Activated CD8-positive, alpha-beta T cell treated with anti-CD3 and anti-CD28 coated beads for 36 hours (primary cell): ENCODE measurements at regions not wholly inside any gene's neighbourhood (a gene's known extent, or its start where the extent isn't known, plus 50 kb on each side); places are given as distances from the start of the nearest gene placed in this dataset.

Experiments
- ATAC-seq: fragments of 200-7000 bp; cut with Tn5 transposase; one replicate; pipeline ENCODE4 v1.10.0; 2021; ENCODE audit warnings: mild to moderate bottlenecking, moderate library complexity
- CTCF ChIA-PET: fragments of 350-600 bp; sonication (Branson Sonifier 250); formaldehyde crosslinking; loops from one replicate; lab custom pipeline; 2021; ENCODE audit warnings: antibody characterized with exemption; lab: Charles Lee
- POLR2A ChIA-PET: fragments of 350-600 bp; sonication (Branson Sonifier 250); formaldehyde crosslinking; loops from one replicate; lab custom pipeline; 2021; ENCODE audit warnings: antibody characterized with exemption; lab: Charles Lee
- DNase-seq: peaks from one replicate; pipeline ENCODE4 v3.0.0-alpha.2; 2020
- H3K27ac Mint-ChIP-seq: one replicate; pipeline ENCODE4 v1.8.0; 2021; ENCODE audit warnings: mild to moderate bottlenecking, mixed read lengths
- H3K27me3 Mint-ChIP-seq: one replicate; pipeline ENCODE4 v1.8.0; 2021; ENCODE audit warnings: mixed read lengths
- H3K36me3 Mint-ChIP-seq: one replicate; pipeline ENCODE4 v1.8.0; 2021; ENCODE audit warnings: low read depth, mixed read lengths
- H3K4me1 Mint-ChIP-seq: one replicate; pipeline ENCODE4 v1.8.0; 2021; ENCODE audit warnings: low read depth, mixed read lengths
- H3K4me3 Mint-ChIP-seq: one replicate; pipeline ENCODE4 v1.8.0; 2021; ENCODE audit warnings: mild to moderate bottlenecking, moderate library complexity, mixed read lengths
- H3K9me3 Mint-ChIP-seq: one replicate; pipeline ENCODE4 v1.8.0; 2021; ENCODE audit warnings: mixed read lengths
- CTCF ChIP-seq: fragments of 200-600 bp; IDR thresholded peaks from one replicate; pipeline ENCODE4 v1.8.0; 2022; ENCODE audit warnings: antibody characterized with exemption, mild to moderate bottlenecking
- intact Hi-C: fragments of 100-400 bp; cut with micrococcal nuclease; formaldehyde crosslinking; loops from one replicate; pipeline ENCODE4 v1.10.0; 2022

GRCh38 chr4:18082236-18082635, 60.7 kb upstream of the LCORL start:
- Mint-ChIP-seq H3K27me3 (peaks cover 26% of the 10 kb centered on the region), H3K4me1 (no peaks in the 10 kb centered on the region), H3K9me3 (peaks cover 2% of the 10 kb centered on the region), H3K4me3 (no peak overlapping the region), H3K27ac (no peak overlapping the region), H3K36me3 (no peaks in the 10 kb centered on the region)
- no peak for ATAC-seq
- TF ChIP-seq CTCF, result no peak
- ChIA-PET POLR2A (no interaction called here), CTCF (interaction anchor here (1.4 kb wide), 1 partner anchor 12 kb away, joined by 3 read pairs; no protein-coding TSS in a partner anchor)
- DNase-seq, result no peak
- intact Hi-C loops, result no loop called here

GRCh38 chr4:18081708-18082107, 60.2 kb upstream of the LCORL start:
- Mint-ChIP-seq H3K9me3 (no peaks in the 10 kb centered on the region), H3K36me3 (no peaks in the 10 kb centered on the region), H3K4me1 (no peaks in the 10 kb centered on the region), H3K4me3 (no peak overlapping the region), H3K27me3 (peaks cover 22% of the 10 kb centered on the region), H3K27ac (no peak overlapping the region)
- POLR2A ChIA-PET, result no interaction called here
- CTCF ChIA-PET, result no interaction called here
- ATAC-seq, result no peak
- intact Hi-C loops, result no loop called here
- no peak for DNase-seq
- TF ChIP-seq CTCF, result no peak

GRCh38 chr4:18077808-18078207, 56.3 kb upstream of the LCORL start:
- H3K27me3 Mint-ChIP-seq, result peaks cover 10% of the 10 kb centered on the region
- ChIA-PET CTCF (no interaction called here), POLR2A (no interaction called here)
- H3K27ac Mint-ChIP-seq, result no peak overlapping the region
- H3K4me1 Mint-ChIP-seq, result peaks cover 3% of the 10 kb centered on the region
- no peak overlapping the region for H3K4me3 Mint-ChIP-seq
- no peaks in the 10 kb centered on the region for H3K36me3 Mint-ChIP-seq
- no peak for DNase-seq
- ATAC-seq, result no peak
- TF ChIP-seq CTCF, result no peak
- intact Hi-C loops, result no loop called here
- peaks cover 7% of the 10 kb centered on the region for H3K9me3 Mint-ChIP-seq

DNA sequence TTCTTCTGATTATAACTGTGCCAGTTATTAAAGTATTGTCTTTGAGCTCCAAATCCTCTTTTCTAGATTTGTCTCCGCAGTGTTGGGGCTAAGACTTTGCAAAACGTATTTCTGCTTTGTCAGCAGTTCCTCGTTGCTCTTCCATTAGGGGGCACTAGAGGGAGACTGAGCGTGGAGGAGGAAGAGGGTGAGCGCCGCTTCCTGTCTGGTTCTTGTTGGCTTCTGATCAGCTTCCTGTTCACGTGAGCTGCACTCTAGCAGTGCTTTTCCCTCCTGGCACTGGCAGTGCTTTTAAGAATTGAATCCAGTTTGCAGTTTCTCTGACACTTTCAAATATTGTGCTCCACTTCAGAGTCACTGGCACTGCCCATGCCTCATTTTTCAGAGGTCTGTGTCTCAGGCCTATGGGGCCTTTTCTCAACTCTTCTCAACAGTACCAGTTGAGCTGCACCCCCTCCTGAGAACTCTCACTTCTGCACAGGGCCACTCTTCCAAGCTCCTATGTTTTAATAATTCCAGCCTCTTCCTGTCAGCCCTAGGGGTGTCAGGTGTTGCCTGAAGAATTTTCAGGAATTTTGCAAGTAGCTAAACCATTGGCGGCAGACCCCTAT, 54.4 kb upstream of the LCORL start:
- ATAC-seq (peak; percentile 88), DNase-seq (peak; percentile 66)
- peak; percentile 67 for TF ChIP-seq CTCF
- ChIA-PET POLR2A (no interaction called here), CTCF (interaction anchor here (0.9 to 1.8 kb wide), 6 partner anchors 9 to 527 kb away, joined by 3 to 4 read pairs (median 4); no protein-coding TSS in a partner anchor)
- H3K4me3 Mint-ChIP-seq, result no peak overlapping the region
- H3K9me3 Mint-ChIP-seq, result peaks cover 7% of the 10 kb centered on the region
- intact Hi-C loops, result no loop called here
- H3K36me3 Mint-ChIP-seq, result no peaks in the 10 kb centered on the region
- H3K4me1 Mint-ChIP-seq, result peaks cover 3% of the 10 kb centered on the region
- no peak overlapping the region for H3K27ac Mint-ChIP-seq
- H3K27me3 Mint-ChIP-seq, result peaks cover 12% of the 10 kb centered on the region

DNA sequence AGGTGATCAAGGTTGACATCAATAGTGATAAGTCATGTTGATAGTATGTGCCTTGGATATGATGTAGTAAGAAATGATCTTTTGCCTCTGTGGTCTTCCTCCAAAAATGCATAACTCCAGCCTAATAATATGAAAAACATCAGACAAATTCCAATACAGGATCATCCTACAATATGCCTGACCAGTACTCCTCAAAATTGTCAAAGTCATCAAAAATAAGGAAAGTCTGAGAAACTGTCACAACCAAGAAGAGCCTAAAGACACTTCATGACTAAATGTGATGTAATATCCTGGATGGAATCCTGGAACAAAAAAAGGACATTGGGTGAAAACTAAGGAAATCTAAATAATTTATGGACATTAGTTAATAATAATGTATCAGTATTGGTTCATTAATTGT, 50.3 kb upstream of the LCORL start:
- no peak for TF ChIP-seq CTCF
- no peak overlapping the region for H3K4me3 Mint-ChIP-seq
- CTCF ChIA-PET, result no interaction called here
- H3K4me1 Mint-ChIP-seq, result peaks cover 3% of the 10 kb centered on the region
- H3K27me3 Mint-ChIP-seq, result peaks cover 30% of the 10 kb centered on the region
- peaks cover 7% of the 10 kb centered on the region for H3K9me3 Mint-ChIP-seq
- POLR2A ChIA-PET, result no interaction called here
- ATAC-seq, result no peak
- H3K36me3 Mint-ChIP-seq, result no peaks in the 10 kb centered on the region
- no peak overlapping the region for H3K27ac Mint-ChIP-seq
- no peak for DNase-seq
- intact Hi-C loops, result no loop called here
